Uterus (tissue), 2 donors: ENCODE measurements at regions not wholly inside any gene's neighbourhood (a gene's known extent, or its start where the extent isn't known, plus 50 kb on each side); places are given as distances from the start of the nearest gene placed in this dataset.

Experiments
- POLR2A ChIP-seq, 2 donors: fragments of 450-650 bp; IDR thresholded peaks; one replicate each; pipeline ENCODE4 v1.6.1; 2016; ENCODE audit warnings: antibody characterized with exemption in 2 of 2, mild to moderate bottlenecking in 1 of 2, moderate library complexity in 1 of 2
- TF ChIP-seq, protein P1 (sequence below), 4 experiments: fragments of 200-600 bp in 2 of 4; fragments of 450-650 bp in 2 of 4; sonication (generic) in 2 of 4; IDR thresholded peaks; one replicate each; pipeline ENCODE4 v1.5.1; 2016 to 2019; ENCODE audit warnings: antibody characterized with exemption in 4 of 4, mild to moderate bottlenecking in 2 of 4, moderate library complexity in 1 of 4

GRCh38 chr2:125656190-125656589 is 999.8 kb upstream of the GYPC start:
- TF ChIP-seq, protein P1, sequence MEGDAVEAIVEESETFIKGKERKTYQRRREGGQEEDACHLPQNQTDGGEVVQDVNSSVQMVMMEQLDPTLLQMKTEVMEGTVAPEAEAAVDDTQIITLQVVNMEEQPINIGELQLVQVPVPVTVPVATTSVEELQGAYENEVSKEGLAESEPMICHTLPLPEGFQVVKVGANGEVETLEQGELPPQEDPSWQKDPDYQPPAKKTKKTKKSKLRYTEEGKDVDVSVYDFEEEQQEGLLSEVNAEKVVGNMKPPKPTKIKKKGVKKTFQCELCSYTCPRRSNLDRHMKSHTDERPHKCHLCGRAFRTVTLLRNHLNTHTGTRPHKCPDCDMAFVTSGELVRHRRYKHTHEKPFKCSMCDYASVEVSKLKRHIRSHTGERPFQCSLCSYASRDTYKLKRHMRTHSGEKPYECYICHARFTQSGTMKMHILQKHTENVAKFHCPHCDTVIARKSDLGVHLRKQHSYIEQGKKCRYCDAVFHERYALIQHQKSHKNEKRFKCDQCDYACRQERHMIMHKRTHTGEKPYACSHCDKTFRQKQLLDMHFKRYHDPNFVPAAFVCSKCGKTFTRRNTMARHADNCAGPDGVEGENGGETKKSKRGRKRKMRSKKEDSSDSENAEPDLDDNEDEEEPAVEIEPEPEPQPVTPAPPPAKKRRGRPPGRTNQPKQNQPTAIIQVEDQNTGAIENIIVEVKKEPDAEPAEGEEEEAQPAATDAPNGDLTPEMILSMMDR (IDR thresholded peaks at IDR 0.05): no peak
- TF ChIP-seq POLR2A (IDR thresholded peaks at IDR 0.05): no peak
